GM19023 (cell line): ENCODE measurements at regions not wholly inside any gene's neighbourhood (a gene's known extent, or its start where the extent isn't known, plus 50 kb on each side); places are given as distances from the start of the nearest gene placed in this dataset.
A peak's percentile ranks its signal among the peaks of the same experiment; 100 is the strongest.

Experiments
- ATAC-seq: cut with Tn5 transposase; IDR thresholded peaks from one replicate; pipeline ENCODE4 v1.9.1; 2021; ENCODE audit warnings: mild to moderate bottlenecking, moderate library complexity; ENCODE audit not compliant: unreplicated experiment

DNA sequence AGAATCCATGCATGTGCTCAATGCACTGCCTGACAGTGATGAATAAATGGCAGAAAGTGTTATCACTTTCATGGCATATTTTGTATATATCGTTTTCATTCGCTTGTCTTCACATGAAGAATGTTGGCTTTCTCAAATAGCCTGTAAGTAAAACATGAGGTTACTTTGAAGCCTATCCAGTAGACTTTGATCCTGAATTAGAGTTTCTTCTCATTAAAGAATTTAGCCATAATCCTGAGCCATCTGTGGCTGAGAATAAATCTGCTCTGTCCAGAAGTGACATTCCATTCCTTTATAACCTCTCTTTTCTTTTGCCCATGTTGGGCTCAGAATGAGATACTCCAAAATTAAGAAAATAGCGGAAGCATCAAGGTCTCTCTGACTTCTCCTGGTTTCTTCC lies 1071.7 kb upstream of the TENM4 start:
- no peak for ATAC-seq

DNA sequence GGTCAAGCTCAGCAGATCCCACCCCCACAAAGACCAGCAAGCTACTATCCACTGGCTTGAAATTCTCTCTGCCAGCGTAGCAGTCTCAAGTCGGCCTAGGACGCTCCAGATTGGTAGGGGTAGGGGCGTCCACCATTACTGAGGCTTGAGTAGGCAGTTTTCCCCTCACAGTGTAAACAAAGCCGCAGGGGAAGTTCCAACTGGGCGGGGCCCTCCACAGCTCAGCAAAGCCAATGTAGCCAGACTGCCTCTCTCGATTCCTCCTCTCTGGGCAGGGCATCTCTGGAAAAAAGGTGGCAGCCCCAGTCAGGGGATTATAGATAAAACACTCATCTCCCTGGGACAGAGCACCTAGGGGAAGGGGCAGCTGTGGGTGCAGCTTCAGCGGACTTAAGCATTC lies 1064.9 kb upstream of the TENM4 start:
- no peak for ATAC-seq

DNA sequence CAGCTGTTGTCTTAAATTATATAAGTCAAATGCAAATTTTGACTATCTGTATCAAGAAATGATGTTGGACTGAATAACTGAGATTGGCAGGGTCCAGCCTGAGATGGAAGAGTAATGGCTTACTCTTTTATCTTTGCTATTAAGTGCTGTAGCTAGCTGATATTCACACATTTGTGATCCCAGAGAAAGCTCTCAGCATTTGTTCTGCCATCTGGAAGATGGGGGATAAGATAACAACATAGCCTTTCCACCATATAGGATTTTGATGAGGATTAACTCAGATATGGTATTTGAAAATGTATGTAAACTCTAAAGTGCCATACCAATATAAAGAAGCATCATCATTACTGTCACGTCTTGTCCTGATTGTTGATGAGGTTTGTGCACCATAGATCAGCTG lies 1063.2 kb upstream of the TENM4 start:
- ATAC-seq, result no peak

DNA sequence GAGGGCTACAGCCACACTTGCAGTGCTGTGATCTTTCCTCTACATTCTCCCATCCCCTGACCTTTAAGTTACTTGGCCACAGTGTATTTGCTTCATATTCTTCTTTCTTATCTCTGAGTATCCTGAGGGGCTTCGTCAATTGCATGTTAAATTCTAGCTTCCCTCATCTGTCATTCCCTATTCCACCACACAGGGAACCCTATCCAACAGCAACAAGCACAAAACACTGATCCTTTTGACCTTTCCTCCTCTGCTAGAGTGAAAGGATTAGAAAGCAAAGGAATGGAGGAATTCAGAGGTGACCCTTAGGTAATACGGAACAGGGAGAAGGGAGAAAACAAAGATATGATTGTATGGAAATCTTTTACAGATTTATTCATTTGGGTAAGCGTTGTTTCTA lies 1061.7 kb upstream of the TENM4 start:
- ATAC-seq, result no peak

DNA sequence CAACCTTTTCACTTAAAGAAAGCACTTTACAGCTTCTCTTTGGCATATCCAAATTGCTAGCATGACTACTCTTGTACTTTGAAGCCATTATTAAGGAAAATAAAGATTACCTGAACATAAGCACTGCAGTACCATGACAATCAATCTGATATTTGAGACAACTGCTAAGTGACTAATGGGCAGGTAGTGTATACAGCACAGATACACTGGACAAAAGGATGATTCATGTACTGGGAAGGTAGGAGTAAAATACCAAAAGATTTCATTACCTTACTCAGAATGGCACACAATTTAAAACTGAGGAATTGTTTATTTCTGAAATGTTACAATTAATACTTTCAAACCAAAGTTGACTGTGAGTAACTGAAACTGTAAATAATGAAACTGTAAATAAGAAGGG lies 1054.3 kb upstream of the TENM4 start:
- ATAC-seq, result no peak

DNA sequence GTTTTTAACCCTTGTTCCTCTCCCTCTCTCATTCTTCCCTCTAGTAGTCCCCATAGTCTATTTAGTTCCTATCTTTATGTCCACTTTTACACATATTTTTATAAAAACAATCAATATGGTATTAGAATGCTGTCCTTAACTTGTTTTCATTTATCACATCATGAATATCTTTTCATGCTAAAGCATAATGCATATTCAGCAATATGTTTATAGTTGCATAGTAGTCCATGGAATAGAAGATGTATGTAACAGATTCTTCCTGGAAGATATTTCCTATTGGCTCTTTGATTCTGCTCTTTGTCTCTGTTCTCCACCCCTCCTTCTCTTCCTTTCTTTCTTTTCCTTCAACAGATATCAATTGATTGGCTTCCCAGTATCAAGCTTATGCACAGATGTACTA lies 1047.1 kb upstream of the TENM4 start:
- no peak for ATAC-seq

DNA sequence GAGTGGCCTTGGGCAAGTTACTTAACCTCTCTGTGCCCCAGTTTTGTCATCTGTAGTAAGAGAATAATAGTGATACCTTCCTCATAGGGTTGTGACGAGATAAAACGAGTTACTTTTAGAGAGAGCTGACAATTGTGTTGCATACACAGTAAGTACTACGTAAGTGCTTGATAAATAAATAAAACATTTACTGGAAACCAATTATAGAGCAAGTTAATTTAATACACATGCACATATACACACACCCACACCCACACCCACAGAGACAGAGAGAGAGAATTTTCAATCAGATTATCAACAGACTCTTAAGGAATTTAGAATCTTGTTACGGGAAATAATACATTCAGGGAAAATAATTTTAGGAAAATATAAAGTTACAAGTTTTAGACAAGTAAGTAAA lies 1045.8 kb upstream of the TENM4 start:
- no peak for ATAC-seq

DNA sequence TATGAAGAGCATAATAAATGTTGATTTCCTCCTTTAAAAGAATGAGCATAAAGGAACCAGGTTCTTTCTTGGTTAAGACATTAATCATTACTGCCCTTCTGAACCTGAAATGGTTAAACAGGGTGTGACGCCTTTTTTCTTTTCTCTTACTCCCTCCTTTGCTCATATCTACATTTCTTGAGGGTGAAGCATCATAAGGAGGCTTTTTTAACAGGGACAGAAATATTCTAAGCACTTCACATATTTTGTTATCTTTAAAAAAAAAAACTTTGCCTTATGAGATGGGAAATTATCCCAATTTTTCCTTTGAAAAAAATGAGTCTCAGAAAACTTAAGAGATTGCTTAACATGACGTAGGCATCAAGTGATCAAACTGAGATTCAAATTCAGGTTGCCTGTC lies 1036.3 kb upstream of the TENM4 start:
- ATAC-seq, result no peak

DNA sequence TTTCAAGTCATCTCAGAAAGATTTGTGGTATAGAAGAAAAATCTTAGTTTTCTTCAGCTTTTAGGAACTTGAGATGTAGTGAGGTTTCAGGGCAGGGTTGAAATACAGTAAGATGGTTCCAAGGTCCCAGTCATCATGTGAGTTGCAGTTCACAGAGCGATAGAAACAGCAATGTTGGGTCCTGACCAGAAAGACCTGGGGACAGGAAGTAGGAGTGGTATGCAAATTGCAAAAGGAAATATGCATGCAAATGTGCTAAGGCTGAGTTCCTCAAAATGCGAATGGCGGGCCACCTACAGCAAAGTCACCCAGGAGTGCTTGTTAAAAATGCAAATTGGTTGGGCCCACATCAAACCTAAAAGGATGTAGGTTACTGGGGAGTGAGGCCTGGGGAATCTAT lies 1032.7 kb upstream of the TENM4 start:
- ATAC-seq, result peak; percentile 84

DNA sequence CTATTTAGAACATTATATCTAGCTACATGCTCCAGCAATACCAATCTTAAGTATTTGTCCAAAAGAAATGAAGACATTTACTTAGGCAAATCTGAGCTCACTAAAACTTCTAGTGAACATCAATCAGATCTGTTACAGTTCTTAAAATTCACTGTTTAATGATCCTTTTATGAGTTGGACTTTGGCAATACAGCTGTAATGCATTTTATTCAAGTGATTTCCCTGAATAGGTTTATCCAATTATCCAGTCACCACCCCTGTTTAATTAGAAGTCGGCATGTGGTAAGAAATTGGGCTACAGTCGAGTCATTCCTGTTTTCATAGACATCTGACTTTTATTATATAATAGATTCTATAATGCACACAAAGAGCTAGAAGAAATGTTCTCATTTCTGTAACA lies 1029.0 kb upstream of the TENM4 start:
- ATAC-seq, result no peak

DNA sequence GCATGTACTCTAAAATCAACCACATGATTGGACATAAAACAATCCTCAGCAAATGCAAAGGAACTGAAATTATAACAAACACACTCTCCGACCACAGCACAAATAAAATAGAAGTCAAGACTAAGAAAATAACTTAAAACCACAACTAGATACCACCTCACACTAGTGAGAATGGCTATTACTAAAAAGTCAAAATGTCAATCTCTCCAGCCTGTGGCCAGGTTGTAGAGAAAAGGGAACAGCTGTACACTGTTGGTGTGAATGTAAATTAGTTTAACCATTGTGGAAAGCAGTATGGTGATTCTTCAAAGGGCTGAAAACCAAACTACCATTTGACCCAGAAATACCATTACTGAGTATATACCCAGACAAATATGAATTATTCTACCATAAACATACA lies 1025.7 kb upstream of the TENM4 start:
- ATAC-seq, result no peak

DNA sequence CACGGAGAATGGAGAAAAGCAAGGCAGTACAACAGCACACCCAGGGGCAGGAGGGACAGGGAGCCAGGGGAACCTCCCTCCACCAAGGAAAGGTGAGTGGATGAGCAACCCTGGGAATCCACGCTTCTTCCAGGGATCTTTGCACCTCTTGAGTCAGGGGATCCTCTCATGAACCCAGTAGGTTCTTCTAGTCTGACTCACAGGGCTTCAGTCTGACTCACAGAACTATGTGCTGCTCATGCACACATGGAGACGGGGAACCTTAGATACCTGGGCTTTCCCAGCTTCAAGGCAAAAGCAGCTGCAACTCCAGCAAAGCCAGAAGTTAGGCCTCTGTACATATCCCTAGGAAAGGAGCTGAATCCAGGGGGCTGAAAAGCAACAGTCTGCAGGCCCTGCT lies 1021.4 kb upstream of the TENM4 start:
- no peak for ATAC-seq

DNA sequence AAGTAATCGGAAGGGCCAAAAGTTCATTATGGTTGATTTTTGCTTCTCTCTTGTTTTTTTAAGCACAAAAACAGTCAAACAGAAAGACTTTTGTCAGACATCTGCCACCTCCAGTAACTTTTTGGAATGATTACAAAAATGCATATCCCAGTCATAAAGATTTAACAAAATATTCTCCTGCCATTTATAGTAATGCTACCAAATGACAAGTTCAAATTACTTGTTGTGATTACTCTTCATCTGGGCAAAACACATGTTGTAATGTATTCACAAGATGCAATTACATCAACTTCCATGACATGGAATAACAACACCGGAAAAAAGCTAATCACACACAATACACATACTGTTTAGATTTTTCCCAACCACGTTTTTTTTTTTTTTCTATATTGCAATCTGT lies 1017.5 kb upstream of the TENM4 start:
- ATAC-seq, result no peak

DNA sequence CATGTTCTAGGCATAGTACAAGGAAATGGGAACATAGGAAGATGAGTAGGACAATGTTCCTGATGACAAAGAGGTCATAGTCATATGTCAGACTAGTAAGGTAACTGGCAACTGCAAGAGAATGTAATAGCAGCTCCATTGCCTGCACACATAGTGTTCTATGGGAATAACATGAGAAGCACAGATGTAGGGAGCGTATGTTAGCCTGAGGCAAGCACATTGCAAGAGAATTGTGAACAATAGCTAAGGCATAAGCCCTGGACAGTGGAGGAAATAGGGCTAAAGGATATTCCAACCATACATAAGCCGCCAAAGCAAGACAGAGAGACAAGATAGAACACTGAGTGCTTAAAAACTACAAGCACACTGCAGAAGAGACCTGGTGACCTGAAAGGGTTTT lies 1017.0 kb upstream of the TENM4 start:
- ATAC-seq, result no peak

DNA sequence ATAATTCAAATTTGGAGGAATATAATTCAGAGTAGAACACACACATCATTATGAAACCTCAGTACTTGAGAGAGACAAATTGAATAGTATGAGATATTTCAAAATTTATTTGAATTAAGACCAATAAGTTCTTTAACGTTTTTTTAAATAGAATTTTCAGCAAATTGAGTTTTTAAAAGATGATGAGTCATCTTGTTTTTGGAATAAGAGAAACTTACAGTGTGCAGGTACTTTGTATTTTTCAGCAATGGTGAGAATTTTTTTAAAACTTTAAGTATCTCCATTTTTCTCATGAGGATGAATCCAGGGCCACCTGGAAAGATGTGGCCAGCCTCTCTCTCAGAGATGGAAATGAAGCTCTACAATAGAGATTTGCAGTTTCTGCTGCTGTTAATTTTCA lies 1015.0 kb upstream of the TENM4 start:
- no peak for ATAC-seq

DNA sequence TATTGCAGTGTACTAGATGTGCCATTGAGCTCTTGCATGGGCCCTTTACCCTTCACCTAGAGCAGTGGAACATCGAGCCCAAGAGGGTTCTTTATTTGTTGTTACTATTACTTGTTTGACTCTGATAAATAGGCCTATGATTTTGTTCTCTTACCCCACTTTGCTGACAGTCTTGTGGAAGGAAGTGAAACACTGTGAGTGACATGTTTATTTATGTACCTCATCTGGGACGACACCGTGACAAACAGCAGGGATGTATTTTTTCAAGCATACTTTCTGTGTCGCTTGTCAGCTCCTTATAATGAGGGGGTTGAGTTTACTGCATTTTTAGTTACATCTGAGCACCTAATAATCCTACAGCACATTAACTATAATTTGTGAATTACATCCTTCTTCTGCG lies 1010.3 kb upstream of the TENM4 start:
- ATAC-seq, result no peak

DNA sequence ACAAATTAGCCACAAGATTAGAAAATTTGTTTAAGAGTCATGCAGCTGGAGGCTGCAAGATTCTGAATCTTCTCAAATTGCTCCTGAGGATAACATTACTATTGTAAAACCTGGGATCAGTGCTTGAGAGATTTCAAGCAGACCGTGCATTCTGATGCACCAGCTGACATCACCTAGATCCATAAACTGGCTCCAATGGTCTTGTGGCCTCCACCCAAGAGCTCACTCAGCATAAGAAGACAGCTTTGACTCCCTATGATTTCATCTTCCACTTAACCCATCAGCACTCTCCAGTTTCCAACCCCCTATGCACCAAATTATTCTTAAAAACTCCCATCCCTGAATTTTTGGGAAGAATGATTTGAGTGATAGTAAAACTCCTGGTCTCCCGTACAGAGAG lies 1007.9 kb upstream of the TENM4 start:
- no peak for ATAC-seq

DNA sequence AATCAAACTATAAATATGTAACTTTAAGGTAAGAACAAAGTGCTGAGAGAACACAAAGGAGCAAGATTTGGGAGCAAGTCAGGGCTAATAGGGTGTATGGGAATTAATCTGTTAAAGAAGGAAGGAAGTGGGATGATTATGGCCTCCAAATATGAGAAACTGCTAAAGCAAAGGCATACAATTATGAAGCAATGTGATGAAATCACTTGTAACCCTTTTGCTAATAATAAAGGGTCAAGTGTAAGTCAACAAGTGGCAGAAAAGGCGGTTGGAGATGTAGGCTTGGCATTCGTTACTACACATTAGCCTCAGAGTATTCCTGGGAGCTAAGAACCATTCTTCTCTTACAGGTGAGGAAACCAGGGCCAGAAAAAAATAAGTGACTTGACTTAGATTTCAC lies 1002.3 kb upstream of the TENM4 start:
- no peak for ATAC-seq

DNA sequence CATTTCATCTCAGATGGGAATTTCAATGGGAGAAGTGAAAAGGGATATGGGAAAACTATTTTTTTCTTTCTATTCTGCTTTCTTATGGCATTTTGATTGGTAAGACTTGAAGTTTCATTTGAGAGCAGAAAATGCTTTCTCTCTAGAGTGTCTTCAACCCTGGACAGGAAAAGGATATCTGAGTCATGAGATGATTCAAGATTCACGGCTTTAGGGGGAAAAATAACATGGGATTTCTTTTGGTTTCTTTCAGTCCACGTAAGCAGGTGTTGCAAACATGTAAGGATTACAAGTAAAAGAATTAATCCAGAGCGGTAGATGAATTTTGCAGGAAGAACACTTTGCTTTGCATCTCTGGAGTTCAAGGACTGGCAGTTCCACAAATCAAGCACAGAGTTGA lies 1001.0 kb upstream of the TENM4 start:
- ATAC-seq, result no peak

DNA sequence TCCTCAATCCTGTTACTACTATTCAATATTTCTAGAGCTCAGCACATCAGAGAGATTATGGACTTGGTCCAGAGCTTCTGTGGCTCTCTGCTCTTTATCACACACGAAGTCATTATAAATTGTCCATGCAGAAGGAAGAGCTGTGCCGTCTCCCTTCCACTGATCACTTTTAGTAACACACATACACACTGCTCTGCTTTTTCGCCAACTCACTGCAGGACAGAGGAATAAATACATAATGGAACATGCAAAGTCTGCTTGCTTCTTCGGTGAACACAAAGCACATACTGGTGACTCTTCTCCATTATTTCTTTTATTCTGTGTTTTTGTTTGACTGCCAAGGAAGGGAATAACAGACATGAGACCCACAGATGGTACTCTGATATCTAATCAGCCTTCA lies 1000.0 kb upstream of the TENM4 start:
- ATAC-seq, result no peak

DNA sequence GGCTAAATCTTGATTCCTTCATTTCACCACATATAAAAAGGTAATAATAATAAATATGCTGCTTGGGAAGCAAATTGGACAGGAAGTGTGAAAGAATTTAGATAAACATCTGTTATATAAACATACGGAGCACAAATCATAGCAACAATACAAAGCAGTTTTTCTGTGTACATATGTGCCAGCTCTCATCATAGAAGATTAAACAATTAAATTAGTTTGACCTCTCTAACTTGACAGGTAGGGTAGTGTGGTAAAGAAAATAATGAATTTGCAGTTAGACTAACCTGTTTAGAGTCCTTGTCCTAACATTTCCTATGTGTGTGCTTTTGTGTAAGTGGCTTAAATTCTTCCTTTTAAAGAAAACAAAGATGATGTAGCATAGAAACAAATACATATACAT lies 995.7 kb upstream of the TENM4 start:
- no peak for ATAC-seq

DNA sequence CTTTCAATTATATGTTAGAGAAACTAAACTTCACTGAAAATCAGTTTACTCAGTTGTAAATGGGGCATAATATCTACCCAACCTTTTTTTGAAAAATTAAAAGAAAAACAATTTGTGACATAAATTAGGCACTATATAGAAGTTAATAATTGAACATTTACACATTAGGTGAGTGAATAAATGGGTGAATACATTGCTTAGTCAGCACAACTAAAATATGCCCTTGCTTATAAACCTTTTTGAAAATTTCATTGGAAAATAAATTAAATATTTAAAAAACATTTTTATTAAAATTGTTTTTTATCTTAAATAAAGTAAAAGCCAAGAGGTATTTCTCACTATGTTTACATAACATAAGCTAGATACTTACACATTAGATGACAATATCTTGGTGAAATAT lies 994.5 kb upstream of the TENM4 start:
- no peak for ATAC-seq

DNA sequence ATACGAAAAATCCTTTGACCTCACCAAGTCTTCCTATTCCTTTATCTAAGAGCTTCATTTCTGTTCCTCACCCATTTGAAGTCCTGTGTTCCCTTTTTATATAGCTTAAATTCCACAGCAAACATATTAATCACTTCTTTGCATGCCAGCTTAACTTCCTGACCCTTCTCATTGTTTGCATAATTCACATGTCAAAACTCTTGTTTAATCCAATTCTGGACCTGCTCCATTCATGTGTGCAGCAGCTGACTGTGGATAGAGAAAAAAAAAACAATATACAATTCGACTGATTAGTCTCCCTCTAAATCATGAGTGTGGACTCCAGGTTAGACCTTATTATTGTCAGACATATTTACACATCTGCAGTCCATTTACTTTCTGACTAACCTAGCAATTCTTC lies 991.2 kb upstream of the TENM4 start:
- ATAC-seq, result no peak

DNA sequence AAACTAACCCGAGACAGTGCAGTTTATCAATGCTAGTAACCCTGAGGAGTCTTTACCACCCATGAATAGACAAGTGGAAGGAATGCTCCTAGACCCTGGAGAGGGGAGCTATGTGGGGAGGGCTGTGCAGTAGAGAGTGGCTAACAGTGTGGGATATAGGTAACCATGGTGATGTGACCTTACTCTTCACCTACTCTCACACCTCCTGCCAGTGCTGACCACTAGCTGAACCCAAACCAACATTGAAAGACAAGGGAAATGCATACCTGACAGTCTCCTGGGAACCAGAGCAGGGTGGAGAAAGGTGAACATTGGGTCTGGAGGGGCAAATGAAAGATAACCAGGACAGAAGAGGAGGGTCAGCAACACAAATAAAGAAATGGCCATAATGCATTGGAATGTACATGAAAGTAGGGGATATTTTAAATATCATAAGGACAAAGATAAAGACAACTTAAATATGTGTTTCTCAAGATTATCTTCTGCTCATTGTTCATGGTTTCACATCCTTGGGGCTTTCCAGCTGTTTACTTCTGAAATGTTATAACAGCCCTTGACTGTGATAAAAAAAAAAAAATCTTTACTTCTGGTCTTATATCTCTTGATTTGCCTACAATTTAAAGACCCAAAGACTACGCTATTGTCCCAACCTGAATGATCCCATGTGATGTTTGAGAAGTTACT lies 983.3 kb upstream of the TENM4 start:
- ATAC-seq, result no peak
